WI38 (cell line): ENCODE measurements at regions not wholly inside any gene's neighbourhood (a gene's known extent, or its start where the extent isn't known, plus 50 kb on each side); places are given as distances from the start of the nearest gene placed in this dataset.

ENCODE experiments used
- H3K4me3 ChIP-seq: 2 replicates; pipeline ENCODE4 v1.5.1; 2011; ENCODE audit warnings: low read depth, mild to moderate bottlenecking, control low read depth, low read length
- TF ChIP-seq, protein P1 (sequence below): IDR thresholded peaks from 2 replicates; pipeline ENCODE4 v1.5.1; 2012; ENCODE audit warnings: low read depth, mild to moderate bottlenecking, control low read depth, low read length

DNA sequence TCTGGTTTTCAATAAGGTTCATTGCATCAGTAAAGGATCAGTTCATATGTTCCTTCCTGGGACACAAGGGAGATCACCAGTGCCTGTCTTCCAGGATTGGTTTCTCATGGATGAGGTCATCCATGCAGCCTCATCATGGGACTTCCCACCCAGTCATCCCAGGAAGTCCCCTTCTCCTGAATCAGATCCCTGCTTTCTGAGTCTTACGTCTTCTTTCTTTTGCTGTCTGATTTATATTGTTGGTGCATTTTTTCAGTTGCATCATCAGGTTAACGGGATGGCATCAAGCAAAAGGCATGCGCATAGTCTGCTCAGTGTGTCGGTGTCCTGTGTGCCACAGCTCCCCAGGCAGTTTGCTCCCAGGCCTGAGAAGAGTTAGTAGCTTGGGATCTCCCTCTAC is 105.9 kb downstream of the SOX11 start:
- no peak overlapping the region for H3K4me3 ChIP-seq
- TF ChIP-seq, protein P1, sequence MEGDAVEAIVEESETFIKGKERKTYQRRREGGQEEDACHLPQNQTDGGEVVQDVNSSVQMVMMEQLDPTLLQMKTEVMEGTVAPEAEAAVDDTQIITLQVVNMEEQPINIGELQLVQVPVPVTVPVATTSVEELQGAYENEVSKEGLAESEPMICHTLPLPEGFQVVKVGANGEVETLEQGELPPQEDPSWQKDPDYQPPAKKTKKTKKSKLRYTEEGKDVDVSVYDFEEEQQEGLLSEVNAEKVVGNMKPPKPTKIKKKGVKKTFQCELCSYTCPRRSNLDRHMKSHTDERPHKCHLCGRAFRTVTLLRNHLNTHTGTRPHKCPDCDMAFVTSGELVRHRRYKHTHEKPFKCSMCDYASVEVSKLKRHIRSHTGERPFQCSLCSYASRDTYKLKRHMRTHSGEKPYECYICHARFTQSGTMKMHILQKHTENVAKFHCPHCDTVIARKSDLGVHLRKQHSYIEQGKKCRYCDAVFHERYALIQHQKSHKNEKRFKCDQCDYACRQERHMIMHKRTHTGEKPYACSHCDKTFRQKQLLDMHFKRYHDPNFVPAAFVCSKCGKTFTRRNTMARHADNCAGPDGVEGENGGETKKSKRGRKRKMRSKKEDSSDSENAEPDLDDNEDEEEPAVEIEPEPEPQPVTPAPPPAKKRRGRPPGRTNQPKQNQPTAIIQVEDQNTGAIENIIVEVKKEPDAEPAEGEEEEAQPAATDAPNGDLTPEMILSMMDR: no peak

DNA sequence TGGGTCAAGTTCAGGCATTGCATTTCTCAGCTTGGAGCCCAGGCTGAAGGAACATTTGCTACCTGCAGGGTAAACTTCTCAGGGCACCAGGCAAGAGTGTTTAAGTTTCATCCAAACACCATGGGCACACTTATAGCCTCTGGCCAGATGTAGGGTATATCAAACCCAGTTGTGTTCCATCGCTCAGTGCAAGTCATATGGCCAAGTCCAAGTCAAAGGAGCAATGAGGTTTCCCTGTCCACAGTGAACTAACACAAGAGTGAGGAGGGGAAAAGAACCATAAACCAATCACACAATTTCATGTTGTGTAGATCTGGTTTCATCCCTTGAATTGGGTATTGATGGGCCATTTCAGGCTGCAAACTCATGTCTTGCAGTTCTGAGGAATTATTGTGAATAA is 107.2 kb downstream of the SOX11 start:
- TF ChIP-seq, protein P1: no peak
- no peak overlapping the region for H3K4me3 ChIP-seq

DNA sequence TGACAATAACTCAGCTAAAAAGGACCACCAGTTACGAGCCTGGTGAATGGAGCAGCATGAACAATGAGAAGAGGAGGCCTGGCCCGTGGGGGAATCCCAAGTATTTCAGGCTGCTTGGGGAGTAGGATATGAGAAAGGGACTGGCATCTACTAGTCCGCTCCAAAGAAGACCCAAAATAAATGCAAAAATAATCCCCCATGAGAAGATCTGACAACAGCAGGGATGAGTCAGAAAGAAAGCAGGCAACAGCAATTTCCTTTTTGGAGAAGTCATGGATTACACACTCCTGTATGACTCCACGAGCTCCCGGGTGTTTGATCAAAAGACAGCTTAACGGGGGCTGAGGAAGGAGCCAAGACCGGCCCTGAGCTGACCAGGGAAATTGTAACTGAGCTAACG is 111.4 kb downstream of the SOX11 start:
- TF ChIP-seq, protein P1: no peak
- no peak overlapping the region for H3K4me3 ChIP-seq

DNA sequence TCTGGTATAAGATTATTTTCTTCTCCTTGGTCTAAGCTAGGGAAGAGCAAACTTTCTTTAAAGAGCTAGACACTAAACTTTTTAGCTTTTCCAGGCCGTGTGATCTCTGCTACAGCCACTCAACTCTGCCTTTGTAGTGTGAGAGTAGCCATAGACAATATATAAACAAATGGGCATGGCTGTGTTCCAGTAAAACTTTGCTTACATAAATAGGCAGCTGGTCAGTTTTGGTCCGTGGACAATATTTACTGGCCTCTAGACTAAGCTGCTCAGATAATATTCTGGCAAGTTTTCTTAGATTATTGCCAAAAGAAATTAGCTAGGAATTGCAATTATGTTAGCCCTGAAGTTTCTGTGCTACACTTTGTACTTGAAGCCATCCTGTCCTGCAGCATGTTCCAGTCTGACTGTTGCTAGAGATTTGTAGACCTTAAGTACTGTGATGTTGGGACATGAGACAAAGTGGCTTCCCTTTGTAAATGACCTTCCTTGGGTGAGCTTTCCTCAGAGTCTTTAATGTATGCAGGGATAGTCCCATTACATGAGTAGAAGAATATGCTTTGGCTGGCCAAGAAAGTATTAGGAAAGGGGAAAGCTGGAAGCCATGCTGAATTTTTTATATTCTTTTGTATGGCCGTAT is 126.9 kb downstream of the SOX11 start:
- no peak overlapping the region for H3K4me3 ChIP-seq
- TF ChIP-seq, protein P1: no peak

DNA sequence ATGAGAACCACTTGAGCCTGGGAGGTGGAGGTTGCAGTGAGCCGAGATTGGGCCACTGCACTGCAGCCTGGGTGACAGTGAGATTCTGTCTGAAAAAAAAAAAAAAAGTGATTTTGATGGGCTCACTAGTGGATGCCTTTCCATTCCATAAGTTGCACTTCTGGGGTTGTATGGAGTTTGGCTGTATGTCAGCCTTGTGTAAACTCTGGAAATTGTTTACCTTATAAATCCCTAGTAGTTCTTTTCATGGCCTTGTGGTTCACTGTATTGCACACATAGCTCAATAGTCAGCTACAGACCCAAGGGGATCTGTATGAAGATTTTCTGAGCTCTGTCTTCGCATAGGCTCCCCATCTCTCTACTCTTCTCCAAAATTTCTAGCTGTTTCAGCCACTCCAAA is 131.9 kb downstream of the SOX11 start:
- H3K4me3 ChIP-seq: no peak overlapping the region
- TF ChIP-seq, protein P1: no peak

DNA sequence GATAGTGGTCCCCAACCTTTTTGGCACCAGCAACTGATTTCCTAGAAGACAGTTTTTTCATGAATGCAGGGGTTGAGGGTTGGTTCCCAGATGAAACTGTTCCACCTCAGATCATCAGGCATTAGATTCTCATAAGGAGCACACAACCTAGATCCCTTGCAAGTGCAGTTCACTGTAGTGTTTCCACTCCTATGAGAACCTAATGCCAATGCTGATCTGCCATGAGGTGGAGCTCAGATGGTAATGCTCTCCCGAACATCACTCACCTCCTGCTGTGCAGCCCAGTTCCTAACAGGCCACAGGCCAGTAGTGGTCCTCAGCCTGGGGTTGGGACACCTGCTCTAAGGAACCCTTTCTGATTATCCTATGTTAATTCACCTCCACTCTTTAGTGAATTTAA is 133.5 kb downstream of the SOX11 start:
- TF ChIP-seq, protein P1: no peak
- H3K4me3 ChIP-seq: no peak overlapping the region

DNA sequence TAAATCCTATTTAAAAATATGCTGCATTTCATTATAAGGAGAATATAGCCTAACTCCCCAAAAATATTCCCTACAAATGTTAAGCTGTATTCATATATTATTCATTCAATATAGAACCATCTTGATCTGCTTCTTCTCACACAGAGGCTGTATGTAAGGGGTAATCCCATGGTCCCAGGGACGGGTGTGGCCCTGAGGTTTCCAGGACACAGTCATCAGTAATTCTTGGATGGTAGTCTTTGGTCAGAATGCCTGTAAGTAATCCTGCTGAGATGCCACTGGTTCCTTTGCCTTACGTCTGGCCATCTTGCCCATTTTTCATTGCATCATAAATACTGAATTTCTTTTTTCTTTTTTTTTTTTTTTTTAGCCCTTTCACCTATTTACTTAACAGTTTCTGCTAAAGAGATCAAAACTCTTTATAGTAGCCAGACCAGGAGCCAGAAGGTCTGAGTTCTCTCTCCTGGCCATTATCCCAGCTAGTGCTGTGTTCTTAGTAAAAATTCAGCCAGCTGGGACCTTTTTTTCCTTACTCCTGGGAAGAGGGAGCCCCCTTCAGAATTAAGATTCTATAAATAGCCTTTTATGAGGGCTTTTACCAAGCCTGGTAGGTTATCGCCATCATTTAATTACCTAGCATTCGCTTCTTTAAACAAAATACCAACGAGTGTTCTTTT is 134.9 kb downstream of the SOX11 start:
- TF ChIP-seq, protein P1: no peak
- H3K4me3 ChIP-seq: no peak overlapping the region
